H9 (cell line): ENCODE measurements at regions not wholly inside any gene's neighbourhood (a gene's known extent, or its start where the extent isn't known, plus 50 kb on each side); places are given as distances from the start of the nearest gene placed in this dataset.

ENCODE experiments used
- DNase-seq: peaks from one replicate; pipeline ENCODE4 v3.0.0-alpha.2; 2017
- H2AFZ ChIP-seq: one replicate; pipeline ENCODE4 v1.6.1; 2013; ENCODE audit warnings: mild to moderate bottlenecking, low read length, control low read depth, moderate library complexity
- H2AK5ac ChIP-seq: 2 replicates; pipeline ENCODE4 v1.6.1; 2013; ENCODE audit warnings: low read length, control low read depth, mixed read lengths; ENCODE audit not compliant: insufficient read length
- H2BK120ac ChIP-seq: one replicate; pipeline ENCODE4 v1.6.1; 2013; ENCODE audit warnings: low read depth, mild to moderate bottlenecking, low read length, control low read depth, inconsistent platforms; ENCODE audit not compliant: poor library complexity, severe bottlenecking
- H2BK12ac ChIP-seq: 2 replicates; pipeline ENCODE4 v1.6.1; 2013; ENCODE audit warnings: low read length, control low read depth, mixed read lengths, low read depth; ENCODE audit not compliant: insufficient read length
- H2BK15ac ChIP-seq: 2 replicates; pipeline ENCODE4 v1.6.1; 2013; ENCODE audit warnings: low read depth, low read length, control low read depth
- H2BK20ac ChIP-seq: one replicate; pipeline ENCODE4 v1.6.1; 2013; ENCODE audit warnings: low read depth, mild to moderate bottlenecking, low read length, control low read depth, inconsistent platforms; ENCODE audit not compliant: poor library complexity, severe bottlenecking
- H2BK5ac ChIP-seq: 2 replicates; pipeline ENCODE4 v1.6.1; 2013; ENCODE audit warnings: low read length, control low read depth, mixed read lengths; ENCODE audit not compliant: insufficient read length
- H3K14ac ChIP-seq: 2 replicates; pipeline ENCODE4 v1.6.1; 2013; ENCODE audit warnings: low read length, control low read depth; ENCODE audit not compliant: insufficient read depth
- H3K18ac ChIP-seq: 2 replicates; pipeline ENCODE4 v1.6.1; 2013; ENCODE audit warnings: low read depth, mild to moderate bottlenecking, mixed read lengths, low read length, control low read depth; ENCODE audit not compliant: insufficient read length
- H3K23ac ChIP-seq: 2 replicates; pipeline ENCODE4 v1.6.1; 2013; ENCODE audit warnings: low read length, control low read depth, mixed read lengths, low read depth; ENCODE audit not compliant: insufficient read length
- H3K23me2 ChIP-seq: 2 replicates; pipeline ENCODE4 v1.6.1; 2013; ENCODE audit warnings: low read depth, mild to moderate bottlenecking, mixed read lengths, low read length, control low read depth; ENCODE audit not compliant: insufficient read length, poor library complexity, severe bottlenecking
- H3K27ac ChIP-seq: 2 replicates; pipeline ENCODE4 v1.5.1; 2013; ENCODE audit warnings: low read length, control low read depth, mixed read lengths, low read depth; ENCODE audit not compliant: insufficient read length
- H3K27me3 ChIP-seq: 2 replicates; pipeline ENCODE4 v1.6.1; 2013; ENCODE audit warnings: low read length, control low read depth, inconsistent platforms; ENCODE audit not compliant: insufficient read depth
- H3K4ac ChIP-seq: 2 replicates; pipeline ENCODE4 v1.6.1; 2013; ENCODE audit warnings: low read depth, mild to moderate bottlenecking, control low read depth, inconsistent platforms, low read length, moderate library complexity
- H3K4me1 ChIP-seq: 2 replicates; pipeline ENCODE4 v1.6.1; 2013; ENCODE audit warnings: low read length, control low read depth, inconsistent platforms; ENCODE audit not compliant: insufficient read depth
- H3K4me2 ChIP-seq: 2 replicates; pipeline ENCODE4 v1.6.1; 2013; ENCODE audit warnings: low read length, control low read depth, mixed read lengths; ENCODE audit not compliant: insufficient read length, insufficient read depth
- H3K56ac ChIP-seq: 2 replicates; pipeline ENCODE4 v1.6.1; 2013; ENCODE audit warnings: low read depth, mild to moderate bottlenecking, mixed read lengths, low read length, control low read depth; ENCODE audit not compliant: insufficient read length
- H3K79me1 ChIP-seq: 2 replicates; pipeline ENCODE4 v1.6.1; 2013; ENCODE audit warnings: low read depth, mild to moderate bottlenecking, moderate library complexity, low read length, control low read depth, inconsistent platforms; ENCODE audit not compliant: insufficient read depth, poor library complexity, severe bottlenecking
- H3K79me2 ChIP-seq: 2 replicates; pipeline ENCODE4 v1.6.1; 2013; ENCODE audit warnings: low read length, control low read depth, inconsistent platforms; ENCODE audit not compliant: insufficient read depth
- H3K9ac ChIP-seq: 2 replicates; pipeline ENCODE4 v1.6.1; 2013; ENCODE audit warnings: low read length, control low read depth, mixed read lengths; ENCODE audit not compliant: insufficient read length; ENCODE audit errors: extremely low read depth
- H3K9me3 ChIP-seq: one replicate; pipeline ENCODE4 v1.6.1; 2013; ENCODE audit warnings: low read depth, low read length, inconsistent platforms; ENCODE audit not compliant: control insufficient read depth
- H3T11ph ChIP-seq: one replicate; pipeline ENCODE4 v1.6.1; 2013; ENCODE audit warnings: mild to moderate bottlenecking, low read length, control low read depth, inconsistent platforms
- H4K20me1 ChIP-seq: one replicate; pipeline ENCODE4 v1.6.1; 2013; ENCODE audit not compliant: control insufficient read depth, insufficient read length, insufficient read depth
- H4K5ac ChIP-seq: 2 replicates; pipeline ENCODE4 v1.6.1; 2013; ENCODE audit warnings: low read depth, mild to moderate bottlenecking, mixed read lengths, low read length, control low read depth; ENCODE audit not compliant: insufficient read length
- H4K8ac ChIP-seq: replicated peaks from 2 replicates; pipeline ENCODE4 v1.6.1; 2013; ENCODE audit warnings: low read length, control low read depth, mixed read lengths, low read depth; ENCODE audit not compliant: insufficient read length
- H4K91ac ChIP-seq: 2 replicates; pipeline ENCODE4 v1.6.1; 2013; ENCODE audit warnings: low read depth, mild to moderate bottlenecking, moderate library complexity, mixed read lengths, low read length, control low read depth; ENCODE audit not compliant: insufficient read length
- H3K27ac Mint-ChIP-seq, 3 experiments: 2 replicates in 2 of 3; 3 replicates in 1 of 3; pipeline ENCODE4 v1.8.0; 2020 to 2021; ENCODE audit warnings: mixed read lengths in 3 of 3, mild to moderate bottlenecking in 1 of 3, moderate library complexity in 1 of 3
- H3K27me3 Mint-ChIP-seq: 2 replicates; pipeline ENCODE4 v1.8.0; 2021; ENCODE audit warnings: low read depth, mild to moderate bottlenecking, moderate library complexity, mixed read lengths
- H3K36me3 Mint-ChIP-seq, 3 experiments: 2 replicates in 2 of 3; 3 replicates in 1 of 3; pipeline ENCODE4 v1.8.0; 2020 to 2021; ENCODE audit warnings: low read depth in 3 of 3, mixed read lengths in 3 of 3; ENCODE audit not compliant: insufficient read depth in 1 of 3
- H3K4me1 Mint-ChIP-seq, 2 experiments: 2 replicates each; pipeline ENCODE4 v1.8.0; 2020; ENCODE audit warnings: mixed read lengths in 2 of 2
- H3K4me3 Mint-ChIP-seq, 2 experiments: 2 replicates in 1 of 2; 3 replicates in 1 of 2; pipeline ENCODE4 v1.8.0; 2020 to 2021; ENCODE audit warnings: mild to moderate bottlenecking in 2 of 2, mixed read lengths in 2 of 2, moderate library complexity in 1 of 2
- H3K9me3 Mint-ChIP-seq, 2 experiments: 2 replicates in 1 of 2; 3 replicates in 1 of 2; pipeline ENCODE4 v1.8.0; 2020; ENCODE audit warnings: mild to moderate bottlenecking in 2 of 2, mixed read lengths in 2 of 2, moderate library complexity in 1 of 2
- WGBS: extraction: QIAGEN DNeasy Blood & Tissue Kit; methylation state at CpG from one replicate; pipeline ENCODE4 v1.1.7; 2013; ENCODE audit warnings: missing lambda C conversion rate, low lambda C conversion rate, mixed read lengths; ENCODE audit not compliant: insufficient read length; ENCODE audit errors: extremely low coverage; 5-methylcytosine and 5-hydroxymethylcytosine counted together
- TF ChIP-seq, protein P1 (sequence below): fragments of 200-600 bp; sonication (generic); conservative IDR thresholded peaks from 3 replicates; pipeline ENCODE4 v1.8.0; 2021; ENCODE audit warnings: antibody characterized with exemption, mild to moderate bottlenecking

DNA sequence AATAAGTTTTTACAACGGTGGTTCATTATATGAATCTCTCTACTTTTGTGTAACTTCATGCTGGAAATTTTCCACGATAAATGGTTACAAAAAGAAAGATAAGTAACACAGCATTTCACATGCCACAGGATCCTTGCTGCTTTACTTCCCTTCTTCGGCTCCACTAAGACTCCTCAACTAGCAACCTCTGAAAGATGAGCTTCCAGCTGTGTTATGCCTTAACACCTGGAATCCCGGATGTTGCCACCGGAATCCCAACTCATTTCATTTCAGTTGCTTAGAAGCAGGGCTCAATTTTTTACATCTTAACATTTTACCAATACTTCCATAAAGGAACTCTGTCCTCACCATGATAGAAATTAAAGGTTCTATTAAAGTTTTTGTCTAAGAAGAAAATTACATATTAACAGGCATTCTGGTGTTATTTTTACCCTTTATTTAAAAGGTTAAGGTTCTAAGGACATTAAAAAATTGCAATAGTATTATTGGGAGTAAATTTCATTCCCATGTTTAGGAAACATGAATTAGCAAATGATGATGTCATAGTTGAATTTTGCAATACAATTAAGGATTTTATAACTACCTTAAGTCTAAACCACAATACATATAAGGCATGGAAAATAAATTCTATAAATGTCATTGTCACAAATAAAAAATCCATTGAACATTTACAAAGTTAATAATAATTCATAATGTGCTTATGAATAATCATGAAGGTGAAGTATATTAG lies 57.1 kb upstream of the IL6 start:
- H3K14ac ChIP-seq: no peak overlapping the region
- no peak overlapping the region for H4K8ac ChIP-seq
- H4K20me1 ChIP-seq: no peaks in the 10 kb centered on the region
- Mint-ChIP-seq H3K9me3 (peaks cover 0 to 6% of the 10 kb centered on the region in 2 experiments; a peak in 2 of 5 replicates), H3K27me3 (no peaks in the 10 kb centered on the region), H3K36me3 (peaks cover 0 to 8% (median 0%) of the 10 kb centered on the region in 3 experiments; a peak in 2 of 7 replicates), H3K27ac (peak overlapping the region in 2 of 3 experiments; percentile 29 to 34; a peak in 2 of 7 replicates), H3K4me1 (peaks cover 64 to 75% of the 10 kb centered on the region in 2 experiments), H3K4me3 (no peak overlapping the region)
- H3K79me1 ChIP-seq: no peaks in the 10 kb centered on the region
- no peak overlapping the region for H2AK5ac ChIP-seq
- no peak overlapping the region for H3K9ac ChIP-seq
- no peak overlapping the region for H3K23ac ChIP-seq
- no peak overlapping the region for H2BK5ac ChIP-seq
- no peak overlapping the region for H2BK15ac ChIP-seq
- H3K4ac ChIP-seq: no peak overlapping the region
- no peak overlapping the region for H4K5ac ChIP-seq
- TF ChIP-seq, protein P1, sequence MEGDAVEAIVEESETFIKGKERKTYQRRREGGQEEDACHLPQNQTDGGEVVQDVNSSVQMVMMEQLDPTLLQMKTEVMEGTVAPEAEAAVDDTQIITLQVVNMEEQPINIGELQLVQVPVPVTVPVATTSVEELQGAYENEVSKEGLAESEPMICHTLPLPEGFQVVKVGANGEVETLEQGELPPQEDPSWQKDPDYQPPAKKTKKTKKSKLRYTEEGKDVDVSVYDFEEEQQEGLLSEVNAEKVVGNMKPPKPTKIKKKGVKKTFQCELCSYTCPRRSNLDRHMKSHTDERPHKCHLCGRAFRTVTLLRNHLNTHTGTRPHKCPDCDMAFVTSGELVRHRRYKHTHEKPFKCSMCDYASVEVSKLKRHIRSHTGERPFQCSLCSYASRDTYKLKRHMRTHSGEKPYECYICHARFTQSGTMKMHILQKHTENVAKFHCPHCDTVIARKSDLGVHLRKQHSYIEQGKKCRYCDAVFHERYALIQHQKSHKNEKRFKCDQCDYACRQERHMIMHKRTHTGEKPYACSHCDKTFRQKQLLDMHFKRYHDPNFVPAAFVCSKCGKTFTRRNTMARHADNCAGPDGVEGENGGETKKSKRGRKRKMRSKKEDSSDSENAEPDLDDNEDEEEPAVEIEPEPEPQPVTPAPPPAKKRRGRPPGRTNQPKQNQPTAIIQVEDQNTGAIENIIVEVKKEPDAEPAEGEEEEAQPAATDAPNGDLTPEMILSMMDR: no peak
- H3K4me1 ChIP-seq: peaks cover 33% of the 10 kb centered on the region
- no peak overlapping the region for H3T11ph ChIP-seq
- H2BK20ac ChIP-seq: no peak overlapping the region
- H3K56ac ChIP-seq: no peak overlapping the region
- H3K23me2 ChIP-seq: no peaks in the 10 kb centered on the region
- no peak overlapping the region for H2BK120ac ChIP-seq
- H3K79me2 ChIP-seq: no peaks in the 10 kb centered on the region
- H3K9me3 ChIP-seq: no peaks in the 10 kb centered on the region
- H3K27me3 ChIP-seq: no peaks in the 10 kb centered on the region
- no CpG with 5 or more reads among the region's 5 CpGs for WGBS
- H4K91ac ChIP-seq: no peak overlapping the region
- H3K27ac ChIP-seq: no peak overlapping the region
- H3K18ac ChIP-seq: no peak overlapping the region
- H3K4me2 ChIP-seq: no peak overlapping the region
- peak; percentile 41 for DNase-seq
- H2AFZ ChIP-seq: no peak overlapping the region
- no peak overlapping the region for H2BK12ac ChIP-seq
